K562 (cell line): ENCODE measurements at regions not wholly inside any gene's neighbourhood (a gene's known extent, or its start where the extent isn't known, plus 50 kb on each side); places are given as distances from the start of the nearest gene placed in this dataset.

Experiments used
- ATAC-seq: fragments of 200-7000 bp; cut with Tn5 transposase; 3 replicates; pipeline ENCODE4 v1.9.1; 2020; ENCODE audit warnings: moderate library complexity
- BruUV-seq: library from RNA; stranded (reverse); fragments of 400-500 nt; replicated peaks from 2 replicates; lab custom pipeline; 2021; lab: Mats Ljungman, UMichigan
- CTCF ChIA-PET: fragments of 300-600 bp; formaldehyde crosslinking; extraction: SDS; loops from one replicate; lab custom pipeline; 2021; ENCODE audit warnings: low intra/inter-chr PET ratio; lab: Yijun Ruan, JAX
- POLR2A ChIA-PET: fragments of 300-600, 350-650 bp; sonication (Branson Sonifier 250); formaldehyde crosslinking; extraction: SDS; loops from one replicate; lab custom pipeline; 2021; ENCODE audit warnings: antibody characterized with exemption, inconsistent platforms; lab: Yijun Ruan, JAX
- DNase-seq, 4 experiments: peaks; one replicate each; pipeline versions ENCODE4 v3.0.0 to v3.0.0-alpha.2; 2011 to 2018; ENCODE audit warnings: low spot score in 3 of 4, mixed read lengths in 3 of 4; ENCODE audit errors: extremely low read depth in 1 of 4
- FAIRE-seq: peaks from 2 replicates; lab custom pipeline; 2011; peaks lifted over from hg19 to GRCh38; lab: Jason Lieb, UNC
- H2AFZ ChIP-seq: 2 replicates; pipeline ENCODE4 v1.6.0; 2011; ENCODE audit warnings: low read depth, low read length, control low read depth, inconsistent platforms
- H3K27ac ChIP-seq: fragments of 200-600 bp; 3 replicates; pipeline ENCODE4 v1.8.0; 2011; ENCODE audit warnings: low read depth, mild to moderate bottlenecking, control low read depth, inconsistent platforms, low read length, moderate library complexity, mixed read lengths; ENCODE audit errors: extremely low read depth
- H3K27me3 ChIP-seq, 2 experiments: fragments of 300-600 bp in 1 of 2; 2 replicates in 1 of 2; 3 replicates in 1 of 2; pipeline versions ENCODE4 v1.6.0 to v1.8.0; 2011; ENCODE audit warnings: inconsistent platforms in 2 of 2, low read length in 2 of 2, mild to moderate bottlenecking in 1 of 2, mixed read lengths in 1 of 2, moderate library complexity in 1 of 2; ENCODE audit not compliant: control insufficient read depth in 2 of 2, insufficient read depth in 2 of 2
- H3K36me3 ChIP-seq: fragments of 300-600 bp; 3 replicates; pipeline ENCODE4 v1.8.0; 2011; ENCODE audit warnings: mild to moderate bottlenecking, low read length, inconsistent platforms; ENCODE audit not compliant: control insufficient read depth, insufficient read depth
- H3K4me1 ChIP-seq, 2 experiments: fragments of 200-600 bp in 1 of 2; replicated peaks in 1 of 2; 2 replicates in 1 of 2; 3 replicates in 1 of 2; pipeline versions ENCODE4 v1.5.1 to v1.8.0; 2011; ENCODE audit warnings: inconsistent platforms in 2 of 2, low read length in 2 of 2, mild to moderate bottlenecking in 1 of 2, mixed read lengths in 1 of 2, moderate library complexity in 1 of 2; ENCODE audit not compliant: control insufficient read depth in 2 of 2, insufficient read depth in 2 of 2
- H3K4me2 ChIP-seq: 2 replicates; pipeline ENCODE4 v1.6.1; 2011; ENCODE audit warnings: low read length, control low read depth, inconsistent platforms, mixed read lengths; ENCODE audit not compliant: insufficient read depth
- H3K4me3 ChIP-seq: fragments of 200-600 bp; sonication (generic), shearing (Covaris generic); 2 replicates; pipeline ENCODE4 v1.5.1; 2016; ENCODE audit warnings: control low read depth, inconsistent platforms
- H3K79me2 ChIP-seq: fragments of 200-600 bp; 3 replicates; pipeline ENCODE4 v1.8.0; 2011; ENCODE audit warnings: low read length, inconsistent platforms; ENCODE audit not compliant: control insufficient read depth, insufficient read depth
- H3K9ac ChIP-seq, 2 experiments: 2 replicates each; pipeline versions ENCODE4 v1.6.0 to v1.6.1; 2011; ENCODE audit warnings: low read depth in 2 of 2, low read length in 2 of 2, control low read depth in 1 of 2, inconsistent platforms in 1 of 2, mild to moderate bottlenecking in 1 of 2, mixed read lengths in 1 of 2; ENCODE audit not compliant: insufficient read depth in 1 of 2
- H3K9me1 ChIP-seq: one replicate; pipeline ENCODE4 v1.6.0; 2011; ENCODE audit warnings: inconsistent platforms, mild to moderate bottlenecking, low read length, moderate library complexity; ENCODE audit not compliant: control insufficient read depth, insufficient read depth
- H3K9me3 ChIP-seq: replicated peaks from 2 replicates; pipeline ENCODE4 v1.5.1; 2011; ENCODE audit warnings: low read depth, low read length, inconsistent platforms; ENCODE audit not compliant: control insufficient read depth, insufficient read depth
- H4K20me1 ChIP-seq: replicated peaks from 2 replicates; pipeline ENCODE4 v1.6.1; 2011; ENCODE audit warnings: low read length, inconsistent platforms, mixed read lengths; ENCODE audit not compliant: control insufficient read depth, insufficient read depth
- CBFA2T3 ChIP-seq: fragments of 450-650 bp; IDR thresholded peaks from 2 replicates; pipeline ENCODE4 v1.6.1; 2017
- CEBPG ChIP-seq, 3 experiments: fragments of 200-800 bp in 1 of 3; sonication (Bioruptor generic) in 1 of 3; sonication (generic) in 1 of 3; formaldehyde crosslinking in 1 of 3; IDR thresholded peaks in 2 of 3; conservative IDR thresholded peaks in 1 of 3; 2 replicates each; pipeline versions ENCODE4 v1.6.1 to v1.8.0; 2016 to 2022; ENCODE audit warnings: missing compliant biosample characterization in 2 of 3, missing genetic modification characterization in 2 of 3, mild to moderate bottlenecking in 1 of 3, missing genetic modification reagents in 1 of 3
- DDX20 ChIP-seq: fragments of 450-650 bp; IDR thresholded peaks from 2 replicates; pipeline ENCODE4 v1.6.1; 2016; ENCODE audit warnings: missing genetic modification characterization, low read depth, mild to moderate bottlenecking, missing compliant biosample characterization, moderate library complexity
- HES1 ChIP-seq: fragments of 450-650 bp; IDR thresholded peaks from 2 replicates; pipeline ENCODE4 v1.6.1; 2016; ENCODE audit warnings: low read depth, mild to moderate bottlenecking, moderate library complexity
- MEF2D ChIP-seq: conservative IDR thresholded peaks from 2 replicates; pipeline ENCODE4 v1.6.1; 2016; ENCODE audit warnings: low read depth, missing genetic modification characterization, missing compliant biosample characterization
- MEIS2 ChIP-seq: fragments of 450-650 bp; IDR thresholded peaks from 2 replicates; pipeline ENCODE4 v1.6.1; 2014; ENCODE audit warnings: mild to moderate bottlenecking; ENCODE audit not compliant: partially characterized antibody
- NFRKB ChIP-seq: fragments of 450-650 bp; IDR thresholded peaks from 2 replicates; pipeline ENCODE4 v1.6.1; 2016; ENCODE audit warnings: low read depth
- PHF8 ChIP-seq: fragments of 200-600 bp; sonication (generic); IDR thresholded peaks from 2 replicates; pipeline ENCODE4 v1.6.1; 2012; ENCODE audit warnings: mixed run types, mild to moderate bottlenecking, inconsistent platforms, low read length, moderate library complexity, borderline replicate concordance
- RBM14 ChIP-seq: fragments of 200-400 bp; formaldehyde crosslinking; IDR thresholded peaks from 2 replicates; pipeline ENCODE4 v1.6.1; 2018; ENCODE audit warnings: low read depth, mild to moderate bottlenecking, low read length, moderate library complexity, borderline replicate concordance; ENCODE audit not compliant: insufficient read depth
- RCOR1 ChIP-seq, 2 experiments: IDR thresholded peaks; 2 replicates each; pipeline ENCODE4 v1.6.1; 2012; ENCODE audit warnings: low read depth in 2 of 2, low read length in 2 of 2, borderline replicate concordance in 1 of 2, improper control_type of control experiment in 1 of 2
- SIX5 ChIP-seq, 2 experiments: IDR thresholded peaks; 2 replicates each; pipeline ENCODE4 v1.6.1; 2011; ENCODE audit warnings: low read length in 2 of 2, borderline replicate concordance in 1 of 2, low read depth in 1 of 2, mild to moderate bottlenecking in 1 of 2, moderate library complexity in 1 of 2; ENCODE audit not compliant: insufficient read depth in 1 of 2
- SLC30A9 ChIP-seq: fragments of 250-450 bp; sonication (Bioruptor Pico); IDR thresholded peaks from 2 replicates; pipeline ENCODE4 v1.8.0; 2022; ENCODE audit warnings: mild to moderate bottlenecking, moderate library complexity
- SREBF2 ChIP-seq: sonication (generic); formaldehyde crosslinking; IDR thresholded peaks from 2 replicates; pipeline ENCODE4 v1.4.0; 2020; ENCODE audit warnings: mild to moderate bottlenecking, missing genetic modification reagents
- TEAD4 ChIP-seq, 2 experiments: sonication (generic) in 1 of 2; formaldehyde crosslinking in 1 of 2; IDR thresholded peaks; 2 replicates each; pipeline versions ENCODE4 v1.6.1 to v1.8.0; 2012 to 2022; ENCODE audit warnings: borderline replicate concordance in 1 of 2, inconsistent platforms in 1 of 2, low read length in 1 of 2, mild to moderate bottlenecking in 1 of 2, missing genetic modification reagents in 1 of 2
- TRIM28 ChIP-seq: fragments of 450-650 bp; IDR thresholded peaks from 2 replicates; pipeline ENCODE4 v1.6.1; 2017
- ZNF217 ChIP-seq: sonication (generic); formaldehyde crosslinking; IDR thresholded peaks from 2 replicates; pipeline ENCODE4 v1.8.0; 2022; ENCODE audit warnings: mild to moderate bottlenecking, missing genetic modification reagents
- ZNF696 ChIP-seq: fragments of 250-450 bp; sonication (Bioruptor Pico); conservative IDR thresholded peaks from 2 replicates; pipeline ENCODE4 v1.4.0; 2020; ENCODE audit warnings: mild to moderate bottlenecking, moderate library complexity
- WGBS: fragments of 100-300 bp; shearing (Covaris generic); methylation state at CpG from one replicate; pipeline ENCODE4 v1.1.6; 2016; ENCODE audit warnings: low coverage, mixed read lengths; ENCODE audit not compliant: insufficient coverage; ENCODE audit errors: missing lambda C conversion rate; 5-methylcytosine and 5-hydroxymethylcytosine counted together
- in situ Hi-C: fragments of 300-500 bp; cut with MboI; formaldehyde crosslinking; loops from 4 replicates; pipeline ENCODE4 v1.15.0; 2018; ENCODE audit warnings: inconsistent platforms, mixed read lengths
- intact Hi-C: fragments of 100-400 bp; cut with micrococcal nuclease; formaldehyde crosslinking; loops from 2 replicates; pipeline ENCODE4 v1.14.2; 2022
- TF ChIP-seq, protein P1 (sequence below), 2 experiments: fragments of 450-650 bp; IDR thresholded peaks; 2 replicates each; pipeline ENCODE4 v1.6.1; 2016
- TF ChIP-seq, protein P2 (sequence below): fragments of 250-450 bp; sonication (Bioruptor Pico); IDR thresholded peaks from 2 replicates; pipeline ENCODE4 v1.8.0; 2021; ENCODE audit warnings: borderline replicate concordance, mild to moderate bottlenecking, moderate library complexity; ENCODE audit not compliant: poor library complexity, severe bottlenecking

DNA sequence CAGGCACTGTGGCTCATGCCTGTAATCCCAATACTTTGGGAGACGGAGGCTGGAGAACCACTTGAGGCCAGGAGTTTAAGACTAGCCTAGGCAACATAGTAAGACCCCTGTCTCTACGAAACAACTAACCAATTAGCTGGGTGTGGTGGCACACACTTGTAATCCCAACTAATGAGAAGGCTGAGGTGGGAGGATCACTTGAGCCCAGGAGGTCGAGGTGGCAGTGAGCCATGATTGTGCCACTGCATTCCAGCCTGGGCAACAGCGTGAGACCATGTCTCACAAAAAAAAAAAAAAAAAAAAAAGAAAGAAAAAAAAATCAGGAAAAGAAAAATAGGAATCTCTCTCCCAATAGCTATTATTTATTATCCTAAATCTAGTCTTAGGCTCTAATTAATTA lies 56.8 kb upstream of the UBAC2 start (continued):
- TF ChIP-seq PHF8 (no peak), DDX20 (no peak)

- WGBS: 27% methylated on average over 6 of the region's 6 CpGs
- H3K4me1 ChIP-seq: peaks cover 0 to 3% of the 10 kb centered on the region in 2 experiments; a peak in 1 of 5 replicates
- no peaks in the 10 kb centered on the region for H4K20me1 ChIP-seq
- ATAC-seq (peak; percentile 33; the same call in 1 of the 3 replicates), FAIRE-seq (no peak), DNase-seq (no peak)
- no peak overlapping the region for H3K4me2 ChIP-seq
- ChIA-PET POLR2A (interaction anchor here (0.9 kb wide), 1 partner anchor 9 kb away, joined by 4 read pairs; no protein-coding TSS in a partner anchor), CTCF (no interaction called here)
- H2AFZ ChIP-seq: no peak overlapping the region
- intact Hi-C loops: no loop called here
- BruUV-seq: no TSS peak
- H3K36me3 ChIP-seq: no peaks in the 10 kb centered on the region
- no peak overlapping the region for H3K27ac ChIP-seq
- no peaks in the 10 kb centered on the region for H3K9me3 ChIP-seq
- H3K9me1 ChIP-seq: no peaks in the 10 kb centered on the region
- in situ Hi-C loops: no loop called here
- no peak overlapping the region for H3K9ac ChIP-seq
- no peaks in the 10 kb centered on the region for H3K27me3 ChIP-seq
- H3K4me3 ChIP-seq: no peak overlapping the region
- H3K79me2 ChIP-seq: no peaks in the 10 kb centered on the region
- TF ChIP-seq SLC30A9 (CRISPR knock-in tag) (no peak), NFRKB (no peak), RBM14 (no peak), CBFA2T3 (0 out of 2 replicates have a peak, but pooled peaks have one; percentile 23), CEBPG (CRISPR knock-in tag; IDR thresholded peaks at IDR 0.05) (no peak), CEBPG (tag; conservative IDR thresholded peaks at IDR 0.05 in 1 of 2, IDR thresholded peaks at IDR 0.05 in 1 of 2) (0 out of 4 replicates have a peak, but pooled peaks of 1 of the 2 experiments have one; percentile 34), TEAD4 (IDR thresholded peaks at IDR 0.05; ENCODE audit: low read length) (peak; percentile 61; the same call in 1 of the 2 replicates), TEAD4 (CRISPR knock-in tag; IDR thresholded peaks at IDR 0.05; ENCODE audit: borderline replicate concordance) (no peak), TRIM28 (no peak), SIX5 (IDR thresholded peaks at IDR 0.05; ENCODE audit: borderline replicate concordance in 1 of 2, insufficient read depth in 1 of 2, low read depth in 1 of 2, low read length in 2 of 2) (no peak), MEF2D (tag) (no peak), HES1 (peak; percentile 61; the same call in 1 of the 2 replicates), ZNF217 (CRISPR knock-in tag) (no peak), ZNF696 (CRISPR knock-in tag) (no peak), MEIS2 (peak; percentile 80), RCOR1 (IDR thresholded peaks at IDR 0.05; ENCODE audit: borderline replicate concordance in 1 of 2, low read depth in 2 of 2, low read length in 2 of 2) (peak in 1 of 2 experiments; percentile 57; a peak in 1 of 4 replicates), SREBF2 (no peak)
- TF ChIP-seq, protein P1, sequence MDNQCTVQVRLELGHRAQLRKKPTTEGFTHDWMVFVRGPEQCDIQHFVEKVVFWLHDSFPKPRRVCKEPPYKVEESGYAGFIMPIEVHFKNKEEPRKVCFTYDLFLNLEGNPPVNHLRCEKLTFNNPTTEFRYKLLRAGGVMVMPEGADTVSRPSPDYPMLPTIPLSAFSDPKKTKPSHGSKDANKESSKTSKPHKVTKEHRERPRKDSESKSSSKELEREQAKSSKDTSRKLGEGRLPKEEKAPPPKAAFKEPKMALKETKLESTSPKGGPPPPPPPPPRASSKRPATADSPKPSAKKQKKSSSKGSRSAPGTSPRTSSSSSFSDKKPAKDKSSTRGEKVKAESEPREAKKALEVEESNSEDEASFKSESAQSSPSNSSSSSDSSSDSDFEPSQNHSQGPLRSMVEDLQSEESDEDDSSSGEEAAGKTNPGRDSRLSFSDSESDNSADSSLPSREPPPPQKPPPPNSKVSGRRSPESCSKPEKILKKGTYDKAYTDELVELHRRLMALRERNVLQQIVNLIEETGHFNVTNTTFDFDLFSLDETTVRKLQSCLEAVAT (IDR thresholded peaks at IDR 0.05): peak in 1 of 2 experiments; percentile 79; a peak in 2 of 4 replicates
- TF ChIP-seq, protein P2, sequence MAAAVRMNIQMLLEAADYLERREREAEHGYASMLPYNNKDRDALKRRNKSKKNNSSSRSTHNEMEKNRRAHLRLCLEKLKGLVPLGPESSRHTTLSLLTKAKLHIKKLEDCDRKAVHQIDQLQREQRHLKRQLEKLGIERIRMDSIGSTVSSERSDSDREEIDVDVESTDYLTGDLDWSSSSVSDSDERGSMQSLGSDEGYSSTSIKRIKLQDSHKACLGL (CRISPR knock-in tag): no peak
Observed at GRCh38 chr13:99144306-99144705, 56.3 kb upstream of the UBAC2 start.
